Activated T-cell treated with anti-CD3 and anti-CD28 coated beads for 24 hours (primary cell): ENCODE measurements at regions not wholly inside any gene's neighbourhood (a gene's known extent, or its start where the extent isn't known, plus 50 kb on each side); places are given as distances from the start of the nearest gene placed in this dataset.

Experiments used
- DNase-seq: peaks from one replicate; pipeline ENCODE4 v3.0.0-alpha.2; 2020; ENCODE audit warnings: low read depth

DNA sequence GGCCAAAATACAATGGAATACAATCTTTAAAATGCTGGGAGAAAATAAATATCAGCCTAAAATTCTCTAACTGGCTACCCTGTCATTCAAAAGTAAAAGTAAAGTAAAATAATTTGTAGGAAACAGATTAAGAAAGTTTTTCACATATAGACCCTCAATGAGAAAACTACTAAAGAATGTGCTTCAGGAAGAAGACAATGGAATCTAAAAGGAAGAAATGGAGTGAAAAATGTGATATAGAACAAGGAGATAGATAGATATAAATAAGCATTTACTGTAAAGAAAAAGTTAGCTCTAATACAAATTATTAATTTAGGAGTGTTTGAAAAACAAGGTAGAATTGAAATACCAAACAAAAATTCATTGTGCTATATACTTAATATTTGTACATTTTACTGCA lies 368.6 kb upstream of the MPDZ start:
- no peak for DNase-seq

DNA sequence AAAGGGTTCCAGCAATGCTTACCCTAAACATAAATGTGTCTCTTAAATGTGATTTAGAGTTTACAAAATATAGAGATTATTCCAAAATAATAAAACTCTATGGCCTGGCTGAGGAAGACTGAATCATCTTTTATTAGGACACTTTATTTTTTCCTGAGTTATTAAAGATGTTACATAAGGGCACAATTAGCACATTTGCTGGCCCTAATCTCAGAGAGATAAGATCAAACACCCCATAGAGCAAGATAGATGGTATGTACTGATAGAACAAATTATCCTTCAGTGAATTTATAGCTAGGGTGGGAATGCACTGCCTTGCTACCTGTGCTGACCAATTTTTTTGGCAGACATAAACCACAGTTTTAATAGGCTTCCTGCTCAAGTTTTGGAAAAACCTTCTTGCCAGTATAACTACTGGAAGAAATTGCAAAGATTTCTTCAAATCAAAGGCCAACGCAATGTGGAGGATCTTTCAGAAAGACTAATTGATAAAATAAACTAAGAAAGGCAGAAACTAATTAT lies 367.1 kb upstream of the MPDZ start:
- DNase-seq, result no peak

DNA sequence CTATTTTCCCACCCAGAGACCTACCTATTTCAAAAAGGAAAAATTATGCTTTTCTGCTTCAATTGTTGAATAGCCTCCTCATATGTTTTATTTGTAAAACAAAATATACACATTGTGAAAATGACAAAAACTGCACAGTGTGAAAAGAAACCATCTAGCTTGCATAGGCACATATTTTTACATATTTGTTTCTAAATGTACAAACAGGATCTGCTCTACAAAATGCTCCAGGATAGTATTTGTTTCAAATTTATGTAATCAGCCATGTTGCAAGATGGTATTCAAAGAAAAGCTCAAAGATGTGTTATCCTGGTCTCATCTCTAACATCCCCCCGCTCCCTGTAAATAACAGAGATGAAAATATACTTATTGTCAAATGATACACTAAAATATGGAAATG lies 366.1 kb upstream of the MPDZ start:
- no peak for DNase-seq

DNA sequence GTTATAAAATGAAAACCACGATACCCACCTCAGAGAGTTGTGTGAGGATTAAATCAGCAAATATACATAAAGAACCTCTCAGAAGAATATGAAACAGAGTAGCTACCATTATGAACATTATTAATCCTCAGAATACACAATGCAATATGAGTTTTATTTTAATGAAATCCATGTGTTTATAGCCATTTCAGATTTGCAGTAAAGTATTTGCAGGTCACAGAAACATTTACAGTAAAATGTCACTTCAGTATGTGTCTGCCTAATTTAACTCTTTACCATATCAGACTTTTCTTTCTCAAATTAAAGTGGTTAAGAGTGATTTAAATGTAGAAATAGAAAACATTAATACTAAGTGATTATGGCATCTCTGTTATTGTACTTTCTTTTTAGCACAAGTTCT lies 365.2 kb upstream of the MPDZ start:
- no peak for DNase-seq

DNA sequence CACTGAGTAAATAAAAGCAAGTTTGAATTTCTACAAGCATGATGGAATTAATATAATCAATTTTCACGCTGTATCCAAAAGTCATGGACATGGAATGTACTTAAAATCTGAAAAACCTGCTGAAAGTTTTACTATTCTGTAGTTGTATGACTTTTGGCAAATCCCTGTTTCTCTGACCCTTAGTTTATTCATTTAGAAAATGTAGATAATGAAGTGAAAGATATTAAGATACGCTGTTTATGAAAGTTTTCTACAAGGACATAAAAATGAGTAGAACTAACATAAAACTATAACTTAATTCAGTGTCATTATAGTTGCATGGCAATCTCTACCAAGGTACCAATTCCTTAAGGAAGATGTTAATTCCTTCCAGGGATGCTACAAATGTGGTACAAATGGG lies 363.2 kb upstream of the MPDZ start:
- DNase-seq, result no peak

DNA sequence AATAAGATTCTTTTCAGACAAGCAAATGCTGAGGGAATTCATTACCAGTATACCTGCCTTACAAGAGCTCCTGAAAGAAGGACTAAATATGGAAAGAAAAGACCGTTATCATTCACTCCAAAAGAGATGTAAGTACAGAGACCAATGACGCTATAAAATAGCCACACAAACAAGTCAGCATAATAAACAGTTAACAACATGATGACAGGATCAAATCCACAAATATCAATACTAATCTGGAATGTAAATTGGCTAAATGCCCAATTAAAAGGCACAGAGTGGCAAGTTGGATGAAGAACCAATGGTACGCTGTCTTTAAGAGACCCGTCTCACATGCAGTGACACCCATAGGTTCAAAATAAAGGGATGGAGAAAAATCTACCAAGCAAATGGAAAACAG lies 349.6 kb upstream of the MPDZ start:
- no peak for DNase-seq

DNA sequence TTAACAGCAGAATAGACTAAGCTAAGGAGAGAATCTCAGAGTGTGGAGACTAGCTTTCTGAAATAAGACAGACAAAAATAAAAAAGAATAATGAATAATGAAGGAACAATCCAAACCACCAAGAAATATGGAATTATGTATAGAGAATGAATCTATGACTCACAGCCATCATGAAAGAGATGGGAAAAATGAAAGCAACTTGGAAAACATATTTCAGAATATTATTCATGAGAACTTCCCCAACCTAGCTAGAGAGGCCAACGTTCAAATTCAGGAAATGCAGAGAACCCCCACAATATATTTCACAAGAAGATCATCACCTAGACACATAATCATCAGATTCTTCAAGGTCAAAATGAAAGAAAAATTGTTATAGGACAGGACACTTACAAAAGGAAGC lies 349.0 kb upstream of the MPDZ start:
- no peak for DNase-seq

DNA sequence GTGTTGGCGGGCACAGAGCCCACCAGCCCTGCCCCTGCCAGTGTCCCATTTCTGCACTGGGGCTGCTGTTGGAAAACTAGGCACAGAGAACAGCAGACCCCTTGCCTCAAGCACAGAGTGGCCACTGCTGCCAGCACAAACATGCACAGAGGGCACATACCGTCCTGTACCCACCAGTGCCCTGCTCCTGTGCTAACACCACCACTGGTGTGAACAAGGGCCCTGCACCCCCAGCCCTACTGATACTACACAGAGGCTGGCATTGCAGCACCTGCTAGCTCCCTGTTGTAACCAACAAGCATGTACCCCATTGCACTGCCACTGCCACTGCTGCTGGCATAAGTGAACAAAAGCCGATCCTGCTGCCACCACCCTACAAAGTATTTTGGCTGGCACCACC lies 348.0 kb upstream of the MPDZ start:
- no peak for DNase-seq

DNA sequence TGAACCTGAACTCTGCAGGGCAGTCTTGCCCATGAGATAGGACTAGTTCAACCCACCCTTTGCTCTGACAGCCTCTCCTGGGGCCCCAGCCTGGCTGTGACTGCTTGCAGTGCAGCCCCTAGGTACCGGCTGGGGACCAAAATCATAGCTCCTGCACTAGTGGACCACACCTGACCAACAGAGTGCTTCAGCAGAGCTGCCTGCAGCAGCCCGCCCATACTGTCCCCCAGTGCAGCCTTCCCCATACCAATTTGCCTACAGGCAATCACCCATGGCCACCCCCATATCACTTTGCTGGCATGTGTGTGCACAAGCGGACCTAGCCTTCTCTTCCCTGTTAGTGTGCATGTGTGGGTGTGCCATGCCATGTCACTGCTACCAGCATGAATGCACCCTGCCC lies 347.6 kb upstream of the MPDZ start:
- DNase-seq, result no peak

DNA sequence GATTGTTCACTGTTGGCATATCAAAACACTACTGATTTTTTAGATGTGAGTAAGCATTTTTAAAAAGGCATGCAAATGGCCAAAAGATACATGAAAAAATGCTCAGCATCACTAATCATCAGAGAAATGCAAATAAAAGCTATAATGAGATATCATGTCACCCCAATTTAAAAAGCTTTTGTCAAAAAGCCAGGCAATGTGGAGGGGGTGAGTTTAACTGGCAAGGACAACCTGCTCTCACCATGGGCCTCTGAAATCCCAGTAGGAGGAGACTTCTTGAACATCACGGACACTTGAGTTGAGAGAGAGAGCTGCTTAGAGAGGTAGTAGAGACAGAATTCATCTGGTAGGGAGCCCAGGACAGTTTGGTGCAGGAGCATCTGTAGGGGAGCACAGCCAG lies 347.1 kb upstream of the MPDZ start:
- no peak for DNase-seq

DNA sequence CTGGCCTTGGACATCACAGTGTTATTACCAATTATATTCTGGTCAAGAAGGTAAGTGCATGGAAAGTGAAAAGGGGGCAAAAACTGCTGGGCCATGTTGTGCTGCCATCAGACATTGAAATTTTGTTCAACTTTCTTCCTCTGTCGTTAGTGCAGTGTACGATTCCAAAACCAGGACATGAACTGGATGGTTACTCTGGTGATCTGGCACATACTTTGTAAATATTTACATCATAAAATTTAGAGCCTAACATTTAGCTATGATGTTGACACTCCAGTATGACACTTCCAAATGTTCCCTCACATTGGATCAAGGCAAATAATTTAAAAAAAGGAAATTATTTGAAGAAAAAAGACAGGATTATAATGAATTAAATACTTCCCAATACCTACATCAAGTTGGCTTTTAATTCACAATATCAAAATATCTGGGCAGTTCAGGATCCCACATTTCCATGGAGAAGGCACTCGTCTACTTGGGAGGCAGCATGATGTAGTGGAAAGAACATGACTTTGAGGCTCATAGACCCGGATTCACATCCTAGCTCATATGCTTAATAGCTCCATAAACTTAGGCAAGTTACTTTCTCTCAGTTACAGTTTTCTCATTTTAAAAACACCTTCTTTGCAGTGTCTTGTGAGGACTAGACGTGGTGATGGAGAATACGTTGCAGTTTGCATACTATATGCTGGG lies 342.5 kb upstream of the MPDZ start:
- no peak for DNase-seq

DNA sequence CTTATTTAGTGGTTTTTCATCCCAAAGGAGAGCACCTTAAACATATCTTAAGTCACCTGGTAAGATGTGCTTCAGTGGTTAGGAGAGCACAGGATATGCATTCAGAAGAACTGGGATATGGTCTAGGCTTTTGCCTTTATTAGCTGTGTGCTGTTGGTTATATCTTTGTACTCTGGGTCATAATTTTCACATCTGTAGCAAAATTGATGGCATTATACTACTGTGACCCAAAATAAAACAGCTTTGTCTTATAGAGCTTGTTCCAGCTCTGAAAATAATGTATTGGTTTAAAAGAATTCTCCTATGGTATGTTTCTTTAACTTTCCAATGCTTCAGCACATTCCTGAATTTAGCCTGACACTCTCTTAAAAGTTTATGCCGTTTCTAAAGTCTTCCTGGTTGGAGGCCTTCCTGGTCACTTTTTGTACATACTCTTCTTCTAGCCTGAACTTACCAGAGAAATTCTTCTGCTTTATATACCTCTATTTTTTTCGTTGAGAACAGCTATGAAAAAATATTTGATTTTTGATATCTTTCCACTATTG lies 337.1 kb upstream of the MPDZ start:
- DNase-seq, result no peak

DNA sequence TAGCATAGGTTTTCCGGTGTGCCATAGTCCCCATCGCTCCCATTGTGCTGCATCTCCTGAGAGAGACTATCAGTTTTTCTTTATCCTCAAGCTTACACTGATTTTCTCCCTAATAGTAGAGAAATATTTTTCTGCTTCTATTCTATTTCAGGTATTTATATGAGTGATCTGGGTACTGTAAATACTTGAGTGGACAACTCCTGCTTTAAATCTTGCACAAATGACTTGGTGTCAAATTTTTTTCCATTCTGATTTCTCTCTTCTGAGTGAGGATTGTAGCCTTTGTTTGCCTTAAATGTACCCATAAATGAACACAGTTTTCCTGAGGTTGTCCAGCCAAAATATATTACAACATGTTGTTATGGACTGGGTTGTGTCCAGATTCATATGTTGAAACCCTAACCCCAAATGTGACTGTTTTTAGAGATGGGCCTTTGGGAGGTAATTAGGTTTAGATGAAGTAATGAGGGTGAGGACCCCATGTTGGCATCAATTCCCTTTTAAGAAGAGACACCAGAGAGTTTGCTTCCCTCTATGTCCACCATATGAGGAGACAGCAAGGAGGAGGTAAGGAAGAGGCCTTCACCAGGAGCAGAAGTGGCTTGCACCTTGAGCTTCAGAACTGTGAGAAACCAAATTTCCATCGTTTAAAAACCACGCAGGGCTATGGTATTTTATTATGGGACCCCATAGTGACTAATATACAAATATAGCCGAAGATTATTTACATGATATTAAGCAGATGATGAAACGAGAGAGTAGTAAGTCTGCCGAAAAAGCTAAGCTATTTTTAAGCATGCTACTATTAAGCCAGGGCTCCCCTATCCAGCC lies 336.4 kb upstream of the MPDZ start:
- no peak for DNase-seq

DNA sequence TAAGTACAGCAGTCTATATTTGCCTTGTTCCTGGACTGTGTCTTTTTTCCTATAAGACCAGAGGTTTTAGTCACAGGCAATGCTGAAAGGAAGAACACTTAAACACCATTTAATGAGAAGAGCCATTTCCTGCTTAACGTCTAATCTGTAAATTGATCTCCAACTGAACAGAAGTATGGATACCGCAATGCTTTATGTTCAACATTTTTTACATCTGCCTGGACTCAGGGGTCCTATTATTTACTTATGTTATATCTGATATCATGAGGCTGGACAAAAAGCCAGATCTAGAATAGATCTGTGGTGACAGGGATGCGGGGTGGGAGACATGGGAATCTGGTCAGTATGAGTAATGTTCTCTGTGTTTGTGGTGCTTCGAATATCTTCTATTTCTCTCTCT lies 334.6 kb upstream of the MPDZ start:
- no peak for DNase-seq

DNA sequence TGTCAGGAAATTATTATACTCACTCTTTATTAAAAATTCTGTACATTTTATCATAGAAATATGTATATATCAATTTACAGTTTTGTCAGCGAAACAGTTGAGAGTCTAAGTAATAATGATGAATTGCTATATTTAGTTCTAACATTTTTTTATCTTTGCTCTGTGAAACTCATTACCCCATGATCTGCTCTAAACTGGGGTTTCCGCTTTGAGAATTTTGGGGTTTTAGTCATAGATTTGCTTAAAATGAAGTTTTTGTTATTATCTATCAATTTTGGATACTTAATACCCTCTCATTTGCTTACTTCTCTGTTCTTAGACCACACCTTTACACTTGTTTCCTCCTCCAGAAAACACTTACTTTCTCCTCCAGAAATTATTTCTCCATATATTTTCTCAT lies 333.8 kb upstream of the MPDZ start:
- DNase-seq, result no peak

DNA sequence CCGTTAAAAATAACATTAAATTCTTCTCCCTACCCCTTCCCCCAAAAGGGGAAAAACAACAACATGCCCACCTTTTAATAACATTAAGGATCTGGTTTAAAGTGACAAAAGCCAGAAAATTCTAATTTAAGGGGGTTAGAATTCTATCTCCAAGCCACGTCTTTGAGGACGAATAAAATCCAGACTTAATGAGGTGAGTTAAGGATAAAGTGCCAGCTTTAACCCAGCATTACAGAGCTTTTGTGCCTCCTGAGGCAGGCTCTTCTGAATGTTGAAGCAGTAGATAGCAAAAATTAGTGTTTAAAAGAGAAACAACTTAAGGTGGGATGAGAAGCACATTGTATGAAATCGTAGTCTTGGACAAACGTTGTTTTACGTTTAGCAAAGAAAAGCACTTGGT lies 329.0 kb upstream of the MPDZ start:
- DNase-seq, result no peak

DNA sequence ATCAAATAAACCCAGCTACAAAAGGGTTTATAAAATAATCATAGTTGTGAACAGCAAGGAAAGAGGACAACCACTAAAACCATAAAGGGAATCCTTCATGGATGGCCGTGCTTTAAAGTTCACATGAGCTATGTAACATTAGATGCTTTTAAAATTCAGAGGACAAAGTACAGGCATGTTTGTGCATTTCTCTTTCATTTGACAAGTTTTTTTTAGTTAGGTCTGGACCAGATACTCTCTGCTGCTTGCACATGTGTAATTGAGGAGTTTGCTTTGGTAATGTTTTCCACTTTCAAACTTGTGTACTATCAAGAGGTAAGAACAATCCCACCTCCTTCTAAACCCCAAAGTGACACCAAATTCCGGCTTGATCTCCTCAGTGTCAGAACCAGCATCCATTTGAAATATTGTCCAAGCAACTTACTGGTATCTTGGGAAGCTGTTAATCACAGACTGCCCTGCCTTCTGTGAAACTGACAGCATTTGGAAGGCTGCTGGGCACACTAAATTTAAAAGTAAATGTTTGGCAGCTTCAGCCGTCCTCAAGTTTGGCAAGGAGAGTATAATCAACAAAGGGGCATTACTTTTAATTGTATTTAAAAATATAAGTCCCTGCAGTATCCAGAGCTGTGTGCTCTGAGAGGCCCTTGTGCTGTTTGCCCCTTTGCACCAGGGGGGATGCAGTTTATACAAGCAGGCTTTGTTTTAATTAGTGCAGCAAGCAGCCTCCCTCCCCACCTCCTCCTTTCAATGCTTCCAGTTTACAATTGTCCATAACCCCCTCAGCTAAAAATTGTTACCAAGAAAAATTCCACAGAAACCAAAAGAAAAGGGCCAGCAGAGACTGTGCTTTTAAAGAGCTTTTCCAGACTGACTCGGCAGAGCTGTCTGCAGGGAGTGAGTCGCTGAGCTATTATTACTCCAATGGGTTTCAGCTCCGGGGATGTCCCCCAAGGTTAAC lies 328.3 kb upstream of the MPDZ start:
- DNase-seq, result no peak

DNA sequence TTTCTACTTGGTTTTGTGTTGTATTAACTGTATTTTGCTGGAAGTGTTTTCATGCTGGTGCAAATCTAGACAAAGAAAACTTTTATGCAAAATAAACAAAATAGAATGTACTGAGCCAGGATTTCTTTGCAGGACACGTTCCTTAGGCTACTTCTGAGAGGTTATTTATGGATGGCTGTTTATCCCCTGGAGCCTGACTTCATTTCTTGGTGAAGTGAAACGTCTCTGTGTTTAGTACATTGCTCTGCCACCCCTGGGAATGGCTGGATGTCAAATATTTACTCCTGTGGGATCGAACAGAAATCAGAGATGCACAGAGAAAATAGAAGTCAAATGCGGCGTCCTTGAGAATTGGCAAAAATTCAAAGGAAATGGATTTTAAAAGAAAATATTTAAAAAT lies 327.1 kb upstream of the MPDZ start:
- DNase-seq, result no peak

DNA sequence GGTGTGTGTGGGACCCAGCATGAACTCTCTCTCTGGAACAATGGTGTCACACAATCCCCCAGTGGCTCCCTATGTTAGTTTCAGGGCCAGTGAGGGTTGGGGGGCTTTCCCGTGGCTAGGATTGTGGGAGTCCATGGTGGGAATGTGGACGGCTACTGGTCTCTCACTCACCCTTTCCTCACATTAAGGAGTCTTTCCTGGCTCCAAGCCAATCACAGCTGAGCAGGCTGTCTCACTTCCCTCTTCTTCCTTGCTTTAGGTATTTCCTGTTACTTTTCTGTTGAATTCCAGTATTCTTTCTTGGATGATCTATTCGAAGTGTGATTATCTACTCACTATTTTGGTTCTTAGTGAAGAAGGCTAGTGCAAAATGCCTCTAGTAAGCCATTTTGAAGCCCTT lies 324.4 kb upstream of the MPDZ start:
- DNase-seq, result no peak

DNA sequence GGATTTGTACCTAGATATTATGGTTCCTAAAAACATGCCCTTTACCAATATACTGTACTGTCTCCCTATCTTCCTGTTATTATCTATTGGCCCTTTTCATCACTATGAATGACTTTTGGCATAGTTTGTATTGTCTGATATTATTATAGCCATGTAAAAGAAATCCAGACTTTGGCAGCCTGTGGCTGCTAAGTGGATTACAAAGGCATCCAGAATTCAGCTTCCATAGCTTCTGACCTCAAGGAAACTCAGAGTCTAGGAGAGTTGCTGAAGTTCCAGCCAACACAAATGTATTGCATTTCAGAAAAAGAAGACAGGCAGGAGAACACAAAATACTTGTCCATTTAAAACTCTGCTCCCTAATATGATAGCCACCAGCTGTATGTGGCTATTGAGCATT lies 319.2 kb upstream of the MPDZ start:
- no peak for DNase-seq

DNA sequence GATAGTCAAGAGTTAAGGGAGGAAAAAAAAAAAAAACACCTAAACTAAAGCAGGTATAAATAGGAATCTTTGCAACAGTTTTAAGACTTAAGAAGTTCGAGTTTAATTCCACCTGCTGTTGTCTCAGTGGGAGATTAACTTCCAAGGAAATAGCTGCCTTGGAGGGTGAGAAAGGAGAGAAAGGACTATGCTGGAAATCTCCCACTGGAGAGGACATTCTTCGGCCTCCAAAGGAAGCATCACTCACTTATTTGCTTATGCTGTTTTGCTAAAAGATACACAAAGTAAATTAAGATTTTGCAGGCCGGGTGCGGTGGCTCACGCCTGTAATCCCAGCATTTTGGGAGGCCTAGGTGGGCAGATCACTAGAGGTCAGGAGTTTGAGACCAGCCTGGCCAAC lies 317.9 kb upstream of the MPDZ start:
- DNase-seq, result no peak

DNA sequence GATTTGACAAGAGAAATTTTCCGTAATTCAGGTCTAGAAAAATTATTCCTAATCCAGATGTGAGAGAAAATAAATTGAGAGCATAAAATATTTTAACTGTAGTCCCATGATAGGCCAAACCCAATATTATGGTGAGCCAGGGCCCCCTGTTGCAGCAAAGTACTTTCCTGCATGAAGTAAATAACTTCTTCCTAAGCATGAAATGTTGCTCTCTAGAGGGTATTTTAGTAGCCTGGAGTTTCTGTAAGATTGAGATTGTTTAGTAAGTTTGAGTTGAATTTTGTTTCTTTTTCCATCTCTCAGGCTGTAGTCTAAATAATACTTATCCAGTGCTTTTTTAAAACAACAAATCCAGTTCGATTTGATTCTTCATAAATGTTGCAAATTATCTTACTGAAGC lies 317.5 kb upstream of the MPDZ start:
- no peak for DNase-seq
